Duodenal mucosa (tissue), 2 donors: ENCODE measurements at regions not wholly inside any gene's neighbourhood (a gene's known extent, or its start where the extent isn't known, plus 50 kb on each side); places are given as distances from the start of the nearest gene placed in this dataset.

Experiments used
- H3K27ac ChIP-seq: one replicate; pipeline ENCODE4 v1.7.0; 2013; ENCODE audit warnings: low read depth, low read length
- H3K27me3 ChIP-seq, 2 donors: one replicate each; pipeline ENCODE4 v1.7.0; 2013; ENCODE audit warnings: low read length in 2 of 2, control low read depth in 1 of 2; ENCODE audit not compliant: insufficient read depth in 2 of 2, control insufficient read depth in 1 of 2
- H3K36me3 ChIP-seq, 2 donors: one replicate each; pipeline ENCODE4 v1.7.0; 2013; ENCODE audit warnings: low read length in 2 of 2, control low read depth in 1 of 2; ENCODE audit not compliant: insufficient read depth in 2 of 2, control insufficient read depth in 1 of 2
- H3K4me1 ChIP-seq, 2 donors: one replicate each; pipeline ENCODE4 v1.7.0; 2013; ENCODE audit warnings: low read length in 2 of 2, control low read depth in 1 of 2; ENCODE audit not compliant: insufficient read depth in 2 of 2, control insufficient read depth in 1 of 2
- H3K4me3 ChIP-seq, 2 donors: one replicate each; pipeline ENCODE4 v1.7.0; 2013; ENCODE audit warnings: low read length in 2 of 2, low read depth in 1 of 2
- H3K9ac ChIP-seq, 2 donors: one replicate each; pipeline ENCODE4 v1.7.0; 2013; ENCODE audit warnings: low read length in 2 of 2, low read depth in 1 of 2
- H3K9me3 ChIP-seq, 2 donors: one replicate each; pipeline ENCODE4 v1.7.0; 2013; ENCODE audit warnings: low read length in 2 of 2, control low read depth in 1 of 2; ENCODE audit not compliant: control insufficient read depth in 1 of 2

- no peaks in the 10 kb centered on the region for H3K27me3 ChIP-seq
- H3K4me3 ChIP-seq, result no peak overlapping the region
- H3K27ac ChIP-seq, result no peak overlapping the region
- H3K36me3 ChIP-seq, result no peaks in the 10 kb centered on the region
- H3K4me1 ChIP-seq, result no peaks in the 10 kb centered on the region
- H3K9ac ChIP-seq, result no peak overlapping the region
- peaks cover 0 to 2% of the 10 kb centered on the region in 2 donors for H3K9me3 ChIP-seq
Measured at GRCh38 chr1:189819751-189820150, 657.9 kb downstream of the BRINP3 start.

- Histone ChIP-seq H3K36me3 (no peaks in the 10 kb centered on the region), H3K27me3 (no peaks in the 10 kb centered on the region), H3K9ac (no peak overlapping the region), H3K4me3 (no peak overlapping the region), H3K27ac (no peak overlapping the region), H3K4me1 (no peaks in the 10 kb centered on the region), H3K9me3 (peaks cover 0 to 2% of the 10 kb centered on the region in 2 donors)
Measured at GRCh38 chr1:189821833-189822232, 655.8 kb downstream of the BRINP3 start.

DNA sequence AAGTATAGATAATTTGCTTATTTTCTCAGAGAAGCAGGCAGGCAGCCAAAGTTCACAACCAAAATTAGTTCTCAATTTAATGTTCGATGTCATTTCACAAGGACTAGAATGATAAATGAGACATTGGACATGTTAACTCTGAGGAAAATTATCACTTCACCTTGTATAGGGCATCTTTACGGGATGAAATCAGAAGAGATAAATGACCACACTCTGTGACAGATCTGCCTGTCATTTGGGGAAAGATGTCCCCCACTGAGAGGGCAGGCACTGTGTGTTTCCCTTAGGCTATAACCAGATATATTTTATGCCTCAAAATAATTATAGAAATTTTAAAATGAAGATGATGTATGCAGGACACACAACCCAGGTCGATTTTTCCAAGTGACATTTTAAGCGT, 642.9 kb downstream of the BRINP3 start:
- Histone ChIP-seq H3K9ac (no peak overlapping the region), H3K27me3 (no peaks in the 10 kb centered on the region), H3K36me3 (no peaks in the 10 kb centered on the region), H3K9me3 (no peaks in the 10 kb centered on the region), H3K4me3 (no peak overlapping the region), H3K27ac (no peak overlapping the region), H3K4me1 (no peaks in the 10 kb centered on the region)

DNA sequence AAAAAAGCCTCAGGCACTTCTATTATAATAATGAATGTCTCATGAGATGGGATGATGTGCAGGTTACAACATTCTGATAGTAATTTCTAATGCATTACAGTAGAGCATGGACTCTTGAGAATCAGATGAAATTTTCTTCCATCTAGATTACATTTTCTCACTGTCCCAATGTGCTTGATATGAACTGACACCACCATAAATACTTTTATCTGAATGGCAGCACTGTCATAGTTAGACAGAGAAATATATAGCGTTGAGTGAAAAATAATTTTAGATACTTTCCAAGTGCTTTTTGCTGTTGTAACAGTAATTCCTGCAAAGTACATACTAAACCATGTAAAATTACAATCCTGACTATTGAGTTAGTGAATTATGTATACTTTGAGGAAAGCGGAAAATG, 630.1 kb downstream of the BRINP3 start:
- no peak overlapping the region for H3K4me3 ChIP-seq
- H3K27me3 ChIP-seq, result no peaks in the 10 kb centered on the region
- H3K9me3 ChIP-seq, result peaks cover 0 to 4% of the 10 kb centered on the region in 2 donors
- H3K27ac ChIP-seq, result no peak overlapping the region
- H3K9ac ChIP-seq, result no peak overlapping the region
- H3K36me3 ChIP-seq, result no peaks in the 10 kb centered on the region
- no peaks in the 10 kb centered on the region for H3K4me1 ChIP-seq

GRCh38 chr1:189851806-189852367, 625.8 kb downstream of the BRINP3 start:
- no peaks in the 10 kb centered on the region for H3K4me1 ChIP-seq
- no peak overlapping the region for H3K4me3 ChIP-seq
- H3K27ac ChIP-seq, result no peak overlapping the region
- H3K9me3 ChIP-seq, result peaks cover 0 to 4% of the 10 kb centered on the region in 2 donors
- H3K27me3 ChIP-seq, result no peaks in the 10 kb centered on the region
- no peaks in the 10 kb centered on the region for H3K36me3 ChIP-seq
- H3K9ac ChIP-seq, result no peak overlapping the region

DNA sequence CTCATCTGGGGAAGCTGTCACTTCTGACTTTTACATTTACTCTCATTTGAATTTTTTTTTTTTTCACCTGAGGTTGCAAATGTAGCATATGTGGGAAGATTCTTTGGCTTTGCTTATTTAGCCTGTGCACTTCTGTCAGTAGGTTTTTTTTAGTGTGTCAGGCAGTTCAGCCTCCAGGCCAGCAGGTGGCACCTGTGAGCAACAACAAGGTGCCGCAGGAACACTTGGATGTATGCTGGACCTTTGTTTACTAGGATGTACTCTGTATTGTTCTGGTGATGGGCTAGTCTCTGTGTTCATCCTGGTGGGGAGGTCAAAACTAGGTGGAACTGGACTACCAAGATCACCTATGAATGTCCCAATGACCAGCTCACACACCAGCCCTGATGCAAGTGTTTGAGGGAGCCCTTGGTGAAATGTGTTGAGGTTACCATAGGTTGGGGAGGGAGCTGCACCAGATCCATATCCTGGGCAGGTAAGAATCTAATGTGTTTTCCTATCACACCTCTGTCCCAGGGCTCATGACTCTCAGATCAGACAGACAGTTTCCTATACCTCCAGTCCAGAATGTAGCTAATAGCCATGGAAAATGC, 618.2 kb downstream of the BRINP3 start:
- Histone ChIP-seq H3K9ac (no peak overlapping the region), H3K4me3 (no peak overlapping the region), H3K9me3 (peaks cover 0 to 6% of the 10 kb centered on the region in 2 donors), H3K27me3 (no peaks in the 10 kb centered on the region), H3K27ac (no peak overlapping the region), H3K4me1 (no peaks in the 10 kb centered on the region), H3K36me3 (no peaks in the 10 kb centered on the region)

DNA sequence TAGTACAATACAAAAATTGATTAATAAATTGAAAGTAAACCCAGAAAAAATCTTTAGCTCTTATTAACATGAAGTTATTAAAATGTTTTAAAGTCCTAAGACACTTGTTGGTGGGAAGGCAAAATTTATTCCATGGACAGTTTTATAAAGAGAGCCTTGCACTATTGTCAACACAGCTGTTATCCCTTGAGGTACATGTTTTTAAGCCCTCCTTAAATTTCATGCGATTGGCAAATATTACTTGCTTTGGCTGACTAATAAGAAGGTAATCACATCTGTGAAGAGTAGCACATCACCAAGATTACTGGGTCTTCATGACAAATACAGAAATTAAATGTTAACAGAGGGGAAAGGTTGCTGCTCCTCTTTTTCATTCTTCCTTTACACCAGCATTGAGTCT, 611.1 kb downstream of the BRINP3 start:
- Histone ChIP-seq H3K27me3 (no peaks in the 10 kb centered on the region), H3K36me3 (no peaks in the 10 kb centered on the region), H3K9me3 (no peaks in the 10 kb centered on the region), H3K4me1 (no peaks in the 10 kb centered on the region), H3K27ac (no peak overlapping the region), H3K4me3 (no peak overlapping the region), H3K9ac (no peak overlapping the region)

- Histone ChIP-seq H3K9me3 (no peaks in the 10 kb centered on the region), H3K36me3 (no peaks in the 10 kb centered on the region), H3K27me3 (no peaks in the 10 kb centered on the region), H3K4me1 (no peaks in the 10 kb centered on the region), H3K4me3 (no peak overlapping the region), H3K9ac (no peak overlapping the region), H3K27ac (no peak overlapping the region)
Measured at GRCh38 chr1:189868021-189868420, 609.6 kb downstream of the BRINP3 start.

DNA sequence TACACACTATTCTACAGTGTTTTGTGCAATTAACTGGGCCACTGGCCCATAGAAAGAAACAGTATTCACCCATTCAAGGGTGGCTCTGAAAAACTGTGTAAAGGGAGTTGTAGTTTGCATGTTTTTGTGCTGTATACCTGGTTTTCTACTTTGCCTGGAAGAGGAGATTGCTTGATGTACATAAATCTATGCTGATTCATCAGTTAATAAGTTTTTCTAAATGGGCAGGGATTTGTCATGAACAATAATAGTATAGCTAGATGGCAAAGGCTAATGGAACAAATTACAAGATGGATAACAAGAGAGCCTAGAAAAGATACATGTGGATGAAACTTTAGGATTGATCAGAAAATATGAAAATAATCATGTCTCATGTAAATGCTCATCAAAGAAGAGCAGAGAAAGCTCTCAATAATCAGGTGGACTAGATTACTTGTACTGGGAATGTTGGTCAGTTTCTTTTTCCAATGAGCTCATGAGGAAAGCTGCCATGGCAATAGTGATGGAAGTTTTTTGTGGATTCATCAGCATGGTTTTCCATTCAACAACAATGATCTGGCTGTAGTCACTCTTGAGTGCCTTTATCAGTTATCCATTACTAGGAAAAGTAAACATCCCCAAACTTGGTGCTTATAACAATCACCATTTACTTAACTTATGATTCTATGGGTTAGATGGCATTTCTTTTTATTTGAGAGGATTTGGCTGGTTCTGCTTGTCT, 602.8 kb downstream of the BRINP3 start:
- Histone ChIP-seq H3K27ac (no peak overlapping the region), H3K4me3 (no peak overlapping the region), H3K9ac (no peak overlapping the region), H3K4me1 (no peaks in the 10 kb centered on the region), H3K27me3 (no peaks in the 10 kb centered on the region), H3K36me3 (no peaks in the 10 kb centered on the region), H3K9me3 (no peaks in the 10 kb centered on the region)

GRCh38 chr1:189880135-189880534, 597.5 kb downstream of the BRINP3 start:
- no peak overlapping the region for H3K27ac ChIP-seq
- no peaks in the 10 kb centered on the region for H3K36me3 ChIP-seq
- no peak overlapping the region for H3K9ac ChIP-seq
- no peaks in the 10 kb centered on the region for H3K27me3 ChIP-seq
- H3K4me3 ChIP-seq, result no peak overlapping the region
- H3K4me1 ChIP-seq, result no peaks in the 10 kb centered on the region
- H3K9me3 ChIP-seq, result no peaks in the 10 kb centered on the region
